ENCODE measurements at regions not wholly inside any gene's neighbourhood (a gene's known extent, or its start where the extent isn't known, plus 50 kb on each side); places are given as distances from the start of the nearest gene placed in this dataset.

DNA sequence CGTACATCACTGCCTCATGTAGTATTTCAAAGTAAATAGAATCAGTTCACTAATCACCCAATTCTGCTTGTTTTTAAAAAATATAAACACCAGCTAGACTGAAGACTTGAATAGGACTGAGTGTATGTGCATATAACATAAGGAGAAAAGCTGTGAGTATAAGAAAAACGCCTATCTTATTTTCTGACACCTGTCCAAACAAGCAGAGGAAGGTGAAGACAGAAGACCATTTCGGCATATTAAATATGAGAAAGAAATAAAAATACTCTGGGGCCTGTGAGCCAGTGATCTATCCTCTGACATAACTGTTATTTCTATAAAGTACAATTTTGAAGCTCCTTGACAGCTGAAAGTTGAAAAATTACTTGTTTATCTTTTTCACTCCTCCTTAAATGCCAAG is 111.3 kb upstream of the EEA1 start:
- TF ChIP-seq, protein P1, sequence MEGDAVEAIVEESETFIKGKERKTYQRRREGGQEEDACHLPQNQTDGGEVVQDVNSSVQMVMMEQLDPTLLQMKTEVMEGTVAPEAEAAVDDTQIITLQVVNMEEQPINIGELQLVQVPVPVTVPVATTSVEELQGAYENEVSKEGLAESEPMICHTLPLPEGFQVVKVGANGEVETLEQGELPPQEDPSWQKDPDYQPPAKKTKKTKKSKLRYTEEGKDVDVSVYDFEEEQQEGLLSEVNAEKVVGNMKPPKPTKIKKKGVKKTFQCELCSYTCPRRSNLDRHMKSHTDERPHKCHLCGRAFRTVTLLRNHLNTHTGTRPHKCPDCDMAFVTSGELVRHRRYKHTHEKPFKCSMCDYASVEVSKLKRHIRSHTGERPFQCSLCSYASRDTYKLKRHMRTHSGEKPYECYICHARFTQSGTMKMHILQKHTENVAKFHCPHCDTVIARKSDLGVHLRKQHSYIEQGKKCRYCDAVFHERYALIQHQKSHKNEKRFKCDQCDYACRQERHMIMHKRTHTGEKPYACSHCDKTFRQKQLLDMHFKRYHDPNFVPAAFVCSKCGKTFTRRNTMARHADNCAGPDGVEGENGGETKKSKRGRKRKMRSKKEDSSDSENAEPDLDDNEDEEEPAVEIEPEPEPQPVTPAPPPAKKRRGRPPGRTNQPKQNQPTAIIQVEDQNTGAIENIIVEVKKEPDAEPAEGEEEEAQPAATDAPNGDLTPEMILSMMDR (conservative IDR thresholded peaks at IDR 0.05; ENCODE audit: low read depth, low read length): no peak
- TF ChIP-seq EZH2 (IDR thresholded peaks at IDR 0.05; ENCODE audit: low read length, unreplicated experiment): no peak
- no peak for TF ChIP-seq EZH2phosphoT487 (IDR thresholded peaks at IDR 0.05; ENCODE audit: borderline replicate concordance, low read length)

Measured in PC-3 (cell line).